ENCODE measurements at regions not wholly inside any gene's neighbourhood (a gene's known extent, or its start where the extent isn't known, plus 50 kb on each side); places are given as distances from the start of the nearest gene placed in this dataset.

DNA sequence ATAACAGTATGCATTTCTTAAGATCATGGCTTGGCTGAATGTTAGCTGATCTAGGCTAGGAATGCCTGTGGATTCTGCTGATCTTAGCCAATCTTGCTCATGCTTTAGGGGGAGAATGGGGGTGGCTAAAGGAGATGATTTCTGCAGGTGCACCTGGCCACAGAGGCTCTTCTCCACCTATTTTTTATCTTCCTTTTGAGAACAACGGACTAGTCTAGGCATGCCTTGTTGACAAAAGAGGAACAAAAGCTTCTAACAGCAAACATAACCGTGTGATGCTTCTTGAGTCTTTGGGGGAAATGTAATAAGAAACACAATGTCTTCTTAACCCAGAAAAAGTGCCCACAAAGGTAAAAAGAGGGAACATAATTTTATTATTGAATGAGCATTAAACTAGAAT is 743.5 kb downstream of the ARAP2 start:
- no peak for DNase-seq

DNA sequence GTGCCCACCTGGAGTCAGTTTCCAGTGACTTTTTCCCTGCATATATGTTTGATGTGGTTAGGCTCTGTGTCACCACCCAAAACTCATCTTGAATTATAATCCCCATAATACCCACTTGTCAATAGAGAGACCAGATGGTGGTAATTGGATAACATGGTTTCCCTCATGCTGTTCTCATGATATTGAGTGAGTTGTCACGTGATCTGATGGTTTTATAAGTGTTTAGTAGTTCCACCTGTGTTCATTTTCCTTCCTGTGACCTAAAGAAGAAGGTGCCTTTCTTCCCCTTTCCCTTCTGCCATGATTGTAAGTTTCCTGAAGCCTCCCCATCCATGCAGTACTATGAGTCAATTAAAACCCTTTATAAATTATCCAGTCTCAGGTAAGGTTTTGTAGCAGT is 740.9 kb downstream of the ARAP2 start:
- DNase-seq: no peak

DNA sequence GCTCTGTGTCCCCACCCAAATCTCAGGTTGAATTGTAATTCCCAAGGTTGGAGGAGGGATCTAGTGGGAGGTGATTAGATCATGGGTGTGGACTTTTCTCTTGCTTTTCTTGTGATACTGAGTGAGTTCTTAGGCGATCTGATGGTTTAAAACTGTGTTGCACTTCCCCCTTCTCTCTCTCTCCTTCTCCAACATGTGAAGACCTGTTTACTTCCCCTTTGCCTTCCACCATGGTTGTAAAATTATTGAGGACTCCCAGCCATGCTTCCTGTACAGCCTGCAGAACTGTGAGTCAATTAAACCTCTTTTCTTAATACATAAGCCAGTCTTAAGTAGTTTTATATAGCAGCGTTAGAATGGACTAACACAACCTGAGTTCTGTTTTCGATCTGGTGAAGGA is 738.2 kb downstream of the ARAP2 start:
- DNase-seq: no peak

DNA sequence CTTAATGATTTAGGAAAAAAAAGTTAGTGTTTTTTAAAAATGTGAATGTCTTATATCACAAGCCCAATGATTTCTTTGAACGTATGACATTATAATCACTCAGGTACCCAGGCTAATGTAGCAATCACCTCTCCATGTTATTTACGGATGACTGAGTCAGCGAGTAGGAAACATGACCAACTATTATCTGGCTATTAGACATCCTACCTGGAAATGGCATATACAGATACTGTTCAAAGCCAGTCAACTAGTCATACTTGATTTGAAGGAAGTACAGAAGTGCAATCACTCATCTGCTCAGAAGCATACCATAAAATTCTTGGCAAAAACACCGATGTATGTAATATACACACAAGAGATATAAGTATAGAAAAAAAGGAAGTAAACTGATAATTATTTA is 732.5 kb downstream of the ARAP2 start:
- DNase-seq: no peak

DNA sequence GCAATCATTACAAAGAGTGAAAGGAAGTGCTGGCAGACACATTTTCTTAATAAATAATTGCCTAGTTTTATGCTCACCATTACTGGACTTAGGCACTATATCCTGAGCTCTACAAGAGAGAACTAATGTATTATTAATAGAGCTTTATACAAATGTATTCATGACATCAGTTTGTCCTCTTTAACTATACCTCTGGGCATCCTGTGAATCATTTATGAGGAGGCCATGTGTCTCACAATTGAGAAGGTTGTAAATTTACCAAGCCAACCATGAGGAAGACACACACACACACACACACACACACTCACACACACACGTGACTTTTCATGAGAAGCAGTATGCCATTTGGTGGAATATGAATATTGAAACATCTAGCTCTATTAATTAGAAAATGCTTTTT is 728.2 kb downstream of the ARAP2 start:
- no peak for DNase-seq

DNA sequence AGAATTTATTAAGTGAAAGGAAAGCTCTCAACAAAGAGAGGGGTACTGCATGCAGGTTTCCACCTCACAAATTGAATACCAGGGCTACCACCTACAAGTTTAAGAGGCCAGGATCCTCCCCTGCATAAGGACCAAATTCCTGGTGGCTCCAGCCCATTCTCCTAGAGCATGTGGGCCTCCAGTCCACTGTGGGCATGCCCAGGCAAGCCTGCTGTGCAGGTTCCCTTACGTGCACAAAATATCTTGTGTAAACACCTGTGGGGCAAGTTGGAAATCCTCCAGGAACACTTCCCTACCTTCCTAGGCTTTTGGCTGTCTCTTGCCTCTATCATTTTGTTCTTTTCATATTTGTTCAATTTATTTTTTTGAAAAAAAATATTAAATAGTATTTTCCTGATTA is 724.3 kb downstream of the ARAP2 start:
- DNase-seq: no peak

DNA sequence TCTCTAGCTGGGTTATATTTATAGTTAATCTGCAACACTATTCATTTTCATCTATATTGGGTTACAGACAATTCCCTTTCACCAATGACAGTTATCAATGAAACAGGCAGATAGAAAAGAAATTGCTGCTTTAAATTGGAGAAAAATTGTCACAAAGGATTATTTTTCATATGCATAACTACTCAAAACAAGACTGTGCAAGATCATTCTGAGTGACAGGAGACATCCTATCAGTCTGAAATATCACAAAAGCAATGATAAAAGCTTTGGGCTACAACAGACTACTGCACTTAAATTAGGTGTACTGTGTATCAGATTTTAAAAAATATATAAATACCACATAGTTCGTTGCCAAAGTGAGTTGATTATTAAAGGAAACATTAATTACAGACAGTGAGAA is 722.6 kb downstream of the ARAP2 start:
- DNase-seq: no peak

DNA sequence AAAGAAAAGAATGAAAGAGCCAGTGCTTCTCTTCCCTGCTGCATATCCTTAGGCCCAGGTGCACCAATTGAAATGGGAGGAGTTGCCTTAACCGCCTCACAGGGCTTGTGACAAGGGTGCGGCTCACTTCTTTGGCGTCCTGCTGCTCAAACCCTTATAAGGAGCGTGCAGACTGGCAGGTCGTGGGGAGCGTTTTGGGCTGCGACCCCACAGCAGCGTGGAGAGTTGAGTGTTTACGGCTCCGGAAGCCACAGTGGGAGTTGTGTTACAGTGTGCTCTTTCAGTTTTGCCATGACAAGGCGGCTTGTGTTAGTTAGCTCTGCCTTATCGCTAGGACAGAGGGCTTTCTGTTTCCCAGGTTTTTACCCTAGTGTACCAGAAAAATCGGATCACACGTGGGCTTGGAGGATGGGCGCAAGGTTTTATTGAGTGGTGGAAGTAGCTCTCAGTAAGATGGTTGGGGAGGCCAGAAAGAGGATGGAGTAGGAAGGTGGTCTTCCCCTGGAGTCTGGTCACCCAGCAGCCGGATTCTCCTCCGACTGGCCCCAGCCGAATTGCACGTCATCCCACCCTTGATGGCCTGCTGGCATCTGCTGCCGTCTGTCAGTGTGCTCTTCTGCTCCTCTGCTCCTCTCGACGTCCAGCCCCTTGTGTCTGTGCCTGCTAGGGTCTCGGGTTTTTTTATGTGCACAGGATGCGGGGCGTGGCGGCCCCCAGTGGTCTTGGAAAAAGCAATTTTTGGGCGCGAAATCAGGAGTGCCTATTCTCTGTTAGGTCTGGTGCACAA is 718.9 kb downstream of the ARAP2 start:
- DNase-seq: no peak

DNA sequence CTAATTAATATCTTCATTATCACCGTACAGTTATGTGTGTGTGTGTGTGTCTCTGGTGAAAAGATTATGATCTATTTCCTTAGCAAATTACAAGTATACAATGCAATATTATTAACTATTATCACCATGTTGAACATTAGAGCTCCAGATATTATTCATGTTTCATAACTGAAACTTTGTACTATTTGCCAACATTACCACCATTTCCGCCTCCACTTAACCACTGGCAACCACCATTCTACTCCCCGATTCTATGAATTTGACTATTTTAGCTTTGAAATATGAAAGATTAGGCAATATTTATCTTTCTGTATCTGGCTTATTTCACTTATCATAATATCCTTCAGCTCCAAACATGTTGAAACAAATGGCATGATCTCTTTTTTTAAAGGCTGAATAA is 717.9 kb downstream of the ARAP2 start:
- DNase-seq: no peak

DNA sequence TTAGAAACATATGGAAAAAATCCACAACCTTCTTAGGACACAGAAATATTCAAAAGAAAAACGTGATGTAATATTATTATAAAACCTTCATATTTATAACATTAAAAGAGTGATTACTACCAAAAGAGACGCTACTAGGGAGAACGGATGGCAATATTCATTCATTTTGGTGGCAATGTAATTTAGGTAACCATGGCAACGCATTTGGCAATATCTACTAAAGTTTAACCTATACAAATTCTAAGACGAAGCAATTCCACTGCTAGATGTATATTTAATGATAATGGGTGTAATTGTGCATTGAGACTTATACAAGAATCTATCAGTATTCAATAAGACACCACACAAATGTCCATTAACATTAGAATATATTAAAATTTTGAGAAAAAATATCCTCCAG is 709.4 kb downstream of the ARAP2 start:
- no peak for DNase-seq

DNA sequence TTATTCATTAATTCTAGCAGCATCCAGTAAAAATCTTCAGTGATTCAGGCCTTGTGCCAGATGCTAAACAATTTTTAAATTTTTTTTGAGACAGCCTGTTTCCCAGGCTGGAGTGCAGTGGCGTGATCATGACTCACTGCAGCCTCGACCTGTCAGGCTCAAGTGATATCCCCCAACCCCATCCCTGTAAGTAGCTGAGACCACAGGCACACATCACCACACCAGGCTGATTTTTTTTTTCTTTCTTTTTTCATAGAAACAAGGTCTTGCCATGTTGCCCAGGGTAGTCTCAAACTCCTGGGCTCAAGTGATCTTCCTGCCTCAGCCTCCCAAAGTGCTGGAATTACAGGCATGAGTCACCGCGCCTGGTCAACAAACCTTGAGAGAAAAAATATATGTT is 705.5 kb downstream of the ARAP2 start:
- DNase-seq: no peak

DNA sequence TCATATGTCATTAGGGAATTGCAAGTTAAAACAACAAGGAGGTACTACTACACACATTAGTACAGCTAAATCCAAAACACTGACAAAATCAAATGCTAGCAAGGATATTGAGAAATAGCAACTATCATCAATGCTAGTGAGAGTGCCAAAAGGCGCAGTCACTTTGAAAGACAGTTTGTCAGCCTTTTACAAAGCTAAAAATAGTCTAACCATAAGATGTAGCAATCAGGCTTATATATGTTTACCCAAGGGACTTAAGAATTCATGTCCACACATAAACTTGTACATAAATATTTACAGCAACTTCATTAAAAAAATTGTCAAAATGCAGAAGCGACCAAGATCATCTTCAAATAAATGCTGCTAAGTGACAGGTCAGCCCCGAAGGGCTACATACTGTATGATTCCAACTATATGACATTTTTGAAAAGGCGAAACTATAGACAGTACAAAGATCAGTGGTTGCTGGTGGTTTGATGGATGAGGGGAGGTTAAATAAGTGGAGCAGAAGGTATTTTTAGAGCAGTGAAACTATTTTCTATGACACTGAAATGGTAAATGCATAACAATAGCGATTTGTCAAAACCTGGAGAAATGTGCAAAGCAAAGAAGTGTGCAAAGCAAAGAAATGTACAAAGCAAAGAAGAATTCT is 704.8 kb downstream of the ARAP2 start:
- DNase-seq: no peak

DNA sequence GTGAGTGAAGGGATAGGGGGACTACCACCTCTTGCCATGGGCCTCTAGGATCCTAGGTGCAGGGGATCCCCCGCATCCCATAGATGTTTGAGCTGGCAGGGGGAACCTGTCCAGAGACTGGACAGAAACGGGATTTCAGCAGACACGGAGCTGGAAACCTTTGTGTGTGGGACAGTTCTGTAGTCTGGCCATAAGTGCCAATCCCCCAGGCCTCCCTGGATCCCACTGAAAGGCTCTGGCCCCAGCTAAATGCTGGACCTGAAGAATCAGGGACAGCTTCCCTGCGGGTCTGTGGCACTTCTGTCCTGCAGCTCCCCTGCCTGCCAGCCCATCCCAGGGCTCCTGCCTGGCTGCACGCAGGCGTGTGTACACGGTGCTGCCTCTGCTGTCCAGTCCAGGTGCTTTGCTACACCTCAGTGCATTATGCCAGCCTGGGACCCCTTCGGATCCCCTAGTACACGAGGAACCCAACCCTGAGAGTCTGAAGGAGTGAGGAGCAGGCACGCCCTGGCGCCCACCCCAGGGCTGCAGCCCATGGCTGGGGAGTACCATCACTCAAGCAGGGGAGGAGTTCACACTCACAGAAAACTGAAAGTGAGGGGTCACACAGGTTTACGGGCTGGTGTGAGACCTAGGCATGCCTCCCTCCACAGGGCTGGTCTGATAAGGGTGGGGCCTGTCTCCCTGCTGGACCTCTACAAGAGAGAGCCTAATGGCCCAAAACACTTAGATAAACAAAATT is 703.0 kb downstream of the ARAP2 start:
- no peak for DNase-seq

DNA sequence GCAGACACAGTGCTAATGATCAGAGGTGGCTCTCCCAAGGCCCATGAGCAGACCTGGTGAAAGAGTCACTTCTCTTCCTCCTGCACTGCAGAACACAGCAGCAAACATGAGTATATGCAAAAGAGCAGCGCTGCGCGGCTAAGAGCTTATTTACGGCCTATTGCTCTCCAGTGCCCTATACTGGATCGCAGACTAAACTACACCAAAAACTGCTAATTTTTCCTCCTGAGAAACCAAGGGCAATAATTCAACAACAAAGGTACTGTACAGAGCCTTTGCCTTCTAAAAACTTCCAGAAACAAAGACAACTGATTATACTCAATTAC is 702.5 kb downstream of the ARAP2 start:
- no peak for DNase-seq

DNA sequence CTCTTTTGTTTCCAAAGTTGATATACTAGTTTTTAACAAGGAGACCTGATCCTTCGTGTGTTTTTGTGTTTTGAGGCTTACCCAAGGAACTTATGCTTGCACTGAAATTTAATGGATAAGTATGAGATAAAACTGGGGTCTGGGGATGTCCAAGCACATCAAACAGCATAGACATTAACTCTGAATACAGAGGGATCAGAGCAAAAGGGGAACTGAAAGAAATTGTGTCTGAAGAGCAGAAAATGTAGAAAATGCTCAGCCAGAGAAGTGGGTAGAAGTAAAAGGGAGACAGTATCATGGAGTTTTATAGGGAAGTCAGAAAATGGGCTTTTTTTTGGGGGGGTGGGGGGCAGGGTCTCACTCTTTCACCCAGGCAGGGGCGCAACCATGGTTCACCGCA is 695.4 kb downstream of the ARAP2 start:
- DNase-seq: no peak

DNA sequence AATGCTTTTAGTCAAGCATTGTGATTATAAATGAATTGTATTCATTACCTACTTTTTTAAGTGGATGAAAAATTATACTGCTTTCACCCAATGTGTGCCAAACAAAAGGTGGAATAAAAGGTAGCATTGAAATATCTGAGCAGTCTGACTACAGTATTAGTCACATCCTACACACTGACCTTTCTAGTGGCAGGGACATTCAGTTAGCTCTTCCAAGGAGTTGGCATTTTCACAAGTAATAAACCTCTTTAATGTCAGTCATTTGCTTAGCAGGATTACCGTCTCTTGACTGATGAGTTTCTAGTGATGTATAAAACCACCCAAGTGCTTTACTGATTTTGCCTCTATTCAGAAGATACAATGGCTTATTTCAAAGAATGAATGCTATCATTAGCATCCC is 687.9 kb downstream of the ARAP2 start:
- DNase-seq: no peak

DNA sequence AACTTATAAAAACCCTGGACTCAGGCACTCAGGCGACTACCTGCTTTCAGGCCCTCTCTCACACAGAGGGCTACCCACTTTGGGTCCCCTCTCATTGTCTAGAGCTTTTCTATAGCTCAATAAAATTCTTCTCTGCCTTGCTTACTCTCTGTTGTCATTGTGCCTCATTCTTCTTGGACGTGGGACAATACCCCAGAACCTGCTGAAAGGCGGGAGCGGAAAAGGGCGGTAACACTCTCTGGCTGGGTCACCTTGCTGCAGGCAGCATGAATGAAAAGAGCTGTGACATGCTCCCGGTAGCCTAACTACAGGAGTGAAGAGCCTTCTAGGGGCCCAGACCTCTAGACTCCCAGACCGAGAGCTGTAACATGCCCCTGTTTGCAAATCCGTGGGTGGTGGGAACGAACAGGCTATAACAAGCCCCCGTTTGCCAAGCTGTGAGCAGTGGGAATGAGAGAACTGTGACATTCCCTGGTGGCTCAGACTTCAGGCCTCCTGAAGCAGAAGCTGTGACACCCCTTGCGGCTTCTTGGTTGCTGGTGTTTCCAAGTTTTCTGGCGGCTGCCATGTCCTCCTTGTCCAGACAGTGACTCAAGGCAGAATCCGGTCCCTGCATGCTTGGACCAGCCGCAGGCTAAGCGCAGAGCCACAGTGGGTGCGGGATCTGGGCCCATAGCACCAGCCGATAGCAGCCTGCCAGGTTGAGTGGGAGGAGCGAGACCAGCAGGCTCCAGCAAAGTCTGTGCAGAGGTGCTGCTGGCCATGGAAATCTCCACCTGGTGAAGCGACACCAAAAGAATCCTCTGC is 684.6 kb downstream of the ARAP2 start:
- no peak for DNase-seq

DNA sequence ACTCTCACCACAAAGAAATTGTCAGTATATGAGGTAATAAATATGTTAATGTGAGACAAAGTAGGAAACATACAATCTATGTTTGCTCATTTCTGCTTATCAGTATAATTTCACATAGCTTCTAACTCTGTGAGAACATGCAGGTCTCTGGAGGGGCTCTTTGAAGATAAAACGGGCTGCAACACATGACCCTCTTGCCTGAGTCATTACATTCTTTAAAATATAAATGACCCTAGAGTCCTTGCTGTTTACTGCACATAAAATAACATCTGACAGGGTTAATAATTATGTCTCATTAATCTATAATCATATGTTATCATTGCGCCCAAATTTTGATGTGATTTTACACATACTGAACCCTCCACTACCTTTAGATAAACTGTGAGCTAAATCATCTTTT is 681.5 kb downstream of the ARAP2 start:
- DNase-seq: no peak

DNA sequence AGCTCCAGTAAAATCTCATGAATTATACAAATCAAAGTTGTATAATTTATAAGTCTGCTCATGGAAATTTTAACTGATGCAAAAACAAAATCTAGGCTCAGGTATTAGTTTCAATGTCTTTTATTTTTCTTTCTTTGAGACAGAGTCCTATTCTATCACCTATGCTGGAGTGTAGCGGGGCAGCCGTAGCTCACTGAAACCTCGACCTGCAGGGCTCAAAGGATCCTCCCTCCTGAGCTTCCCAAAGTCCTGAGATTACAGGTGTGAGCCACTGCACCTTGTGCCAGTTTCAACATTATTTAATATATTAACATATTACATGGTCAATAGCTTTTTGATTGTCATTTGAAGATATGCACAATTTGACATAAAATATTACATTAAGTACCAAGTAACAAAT is 678.7 kb downstream of the ARAP2 start:
- no peak for DNase-seq

DNA sequence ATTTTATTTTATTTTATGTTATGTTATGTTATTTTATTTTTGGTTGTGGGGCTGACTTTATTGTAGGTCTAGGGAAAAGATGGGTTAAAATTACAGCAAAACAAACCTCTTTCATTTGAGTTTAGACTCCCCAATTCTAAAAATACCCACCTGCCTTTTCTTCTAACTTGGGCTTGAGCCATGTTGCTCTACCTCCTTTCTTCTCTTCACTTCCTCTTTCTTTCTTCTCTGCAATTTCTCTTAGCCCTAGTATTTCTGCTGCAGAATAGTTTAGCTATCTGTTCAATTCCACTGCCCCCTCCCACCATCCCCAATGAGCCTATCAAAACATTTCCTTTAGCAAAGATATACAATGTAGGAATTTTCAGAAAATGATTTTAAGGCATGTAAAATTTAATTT is 653.3 kb downstream of the ARAP2 start:
- DNase-seq: no peak

DNA sequence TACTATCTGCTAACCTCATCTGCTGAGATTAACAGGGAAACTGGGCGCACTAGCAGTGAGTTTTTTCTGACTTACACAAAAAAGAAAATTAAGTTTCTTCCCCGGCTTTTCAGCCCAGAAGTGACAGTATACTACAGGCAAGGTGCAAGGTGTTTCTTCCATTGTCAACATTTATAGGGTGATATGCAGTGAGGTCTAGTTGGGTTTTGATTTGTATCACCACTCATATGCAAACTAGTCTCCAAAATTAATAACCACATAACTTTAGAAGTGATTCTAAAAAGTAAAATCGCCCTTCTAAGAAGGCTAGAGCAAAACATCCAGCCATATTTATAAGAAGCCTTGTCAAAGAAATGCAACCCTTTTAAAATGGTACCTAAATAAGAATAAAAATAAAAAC is 640.1 kb downstream of the ARAP2 start:
- no peak for DNase-seq

DNA sequence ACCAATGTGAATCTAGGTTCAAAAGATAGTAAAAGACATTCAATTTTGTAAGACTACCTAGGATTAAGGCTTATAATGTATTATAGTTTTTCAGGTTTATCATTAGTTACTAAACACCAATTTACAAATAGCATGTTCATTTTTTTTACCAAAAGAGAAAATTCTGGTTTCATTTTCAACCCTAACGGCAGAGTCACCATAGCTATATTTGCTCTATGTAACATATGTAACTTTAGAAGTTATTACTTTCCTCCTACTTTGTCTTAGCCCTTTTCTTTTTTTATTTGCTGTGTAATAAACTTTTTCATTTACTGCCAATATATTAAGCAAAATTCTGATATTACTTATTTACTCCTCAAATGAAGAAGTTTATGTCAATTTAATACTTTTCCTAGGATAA is 639.6 kb downstream of the ARAP2 start:
- DNase-seq: no peak

DNA sequence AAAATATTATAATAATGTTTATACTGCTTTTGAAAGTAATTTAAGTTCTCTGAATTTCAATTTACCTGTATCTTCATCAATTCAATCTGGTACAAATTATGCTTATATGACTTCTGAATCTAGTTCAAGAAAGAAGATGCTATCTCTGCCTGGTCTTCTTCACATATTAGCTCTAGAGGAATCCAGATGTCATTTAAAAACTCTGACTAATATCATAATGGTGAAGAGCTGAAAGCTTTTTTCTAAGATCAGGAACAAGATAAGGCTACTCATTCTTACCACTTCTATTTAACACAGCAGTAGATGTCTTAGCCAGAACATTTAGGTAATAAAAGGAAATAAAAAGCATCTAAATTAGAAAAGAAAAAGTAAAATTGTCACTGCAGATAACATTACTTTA is 636.1 kb downstream of the ARAP2 start:
- DNase-seq: no peak

DNA sequence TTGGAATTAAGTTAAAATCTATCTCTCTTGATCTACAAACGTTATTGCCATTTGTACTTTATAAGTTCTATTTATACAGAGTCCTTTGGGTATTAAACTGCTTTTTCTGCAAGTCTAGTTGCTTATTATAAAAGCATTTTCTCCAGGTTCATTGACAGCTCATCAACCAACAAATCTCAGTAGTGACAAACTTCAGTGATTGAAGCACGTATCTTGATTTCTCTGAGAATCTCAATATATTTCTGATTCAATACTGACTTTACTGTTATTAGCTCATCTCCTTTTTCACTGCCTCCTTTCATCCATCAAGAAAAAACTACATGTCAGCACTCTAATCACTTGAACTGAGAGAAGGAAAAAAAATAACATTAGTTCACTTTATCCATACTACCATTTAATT is 630.2 kb downstream of the ARAP2 start:
- no peak for DNase-seq

All from activated CD4-positive, alpha-beta T cell treated with anti-CD3 and anti-CD28 coated beads, Interleukin-10, Interleukin-2, amounts not matched to agents 100 ng/mL and 50 ng/mL, durations not matched to agents 16 hours and 8 hours (primary cell).